ENCODE measurements at regions not wholly inside any gene's neighbourhood (a gene's known extent, or its start where the extent isn't known, plus 50 kb on each side); places are given as distances from the start of the nearest gene placed in this dataset.

- FAIRE-seq = no peak
These were observed 89.0 kb upstream of the HMCN1 start for GRCh38 chr1:185645162-185645640.

- FAIRE-seq = no peak
These were observed 89.7 kb upstream of the HMCN1 start for GRCh38 chr1:185644531-185644930.

- no peak for FAIRE-seq
These were observed 97.3 kb upstream of the HMCN1 start for GRCh38 chr1:185636848-185637247.

GRCh38 chr1:185634704-185635103, 99.5 kb upstream of the HMCN1 start:
- no peak for FAIRE-seq

- FAIRE-seq = no peak
These were observed 101.3 kb upstream of the HMCN1 start for GRCh38 chr1:185632659-185633423.

- FAIRE-seq = no peak
These were observed 102.3 kb upstream of the HMCN1 start for GRCh38 chr1:185631843-185632242.

- no peak for FAIRE-seq
These were observed 106.3 kb upstream of the HMCN1 start for GRCh38 chr1:185627761-185628501.

GRCh38 chr1:185627171-185627570, 107.0 kb upstream of the HMCN1 start:
- FAIRE-seq = no peak

GRCh38 chr1:185626344-185626743, 107.8 kb upstream of the HMCN1 start:
- FAIRE-seq = no peak

- no peak for FAIRE-seq
These were observed 123.2 kb upstream of the HMCN1 start for GRCh38 chr1:185610954-185611353.

GRCh38 chr1:185608177-185608576, 126.0 kb upstream of the HMCN1 start:
- no peak for FAIRE-seq

GRCh38 chr1:185603158-185603557, 131.0 kb upstream of the HMCN1 start:
- FAIRE-seq = no peak

GRCh38 chr1:185601189-185601588, 133.0 kb upstream of the HMCN1 start:
- peak; percentile 8 for FAIRE-seq

- FAIRE-seq = no peak
These were observed 133.6 kb upstream of the HMCN1 start for GRCh38 chr1:185600641-185601040.

- peak; percentile 27 for FAIRE-seq
These were observed 135.9 kb upstream of the HMCN1 start for GRCh38 chr1:185598332-185598731.

GRCh38 chr1:185595835-185596667, 138.1 kb upstream of the HMCN1 start:
- FAIRE-seq = peak; percentile 77

- peak; percentile 89 for FAIRE-seq
These were observed 139.3 kb upstream of the HMCN1 start for GRCh38 chr1:185594786-185595410.

- no peak for FAIRE-seq
These were observed 140.9 kb upstream of the HMCN1 start for GRCh38 chr1:185593271-185593670.

- no peak for FAIRE-seq
These were observed 148.4 kb upstream of the HMCN1 start for GRCh38 chr1:185585770-185586169.

- FAIRE-seq = no peak
These were observed 152.0 kb upstream of the HMCN1 start for GRCh38 chr1:185581961-185582725.

- no peak for FAIRE-seq
These were observed 153.2 kb upstream of the HMCN1 start for GRCh38 chr1:185581020-185581419.

- FAIRE-seq = no peak
These were observed 155.9 kb upstream of the HMCN1 start for GRCh38 chr1:185578293-185578692.
